ENCODE measurements at regions not wholly inside any gene's neighbourhood (a gene's known extent, or its start where the extent isn't known, plus 50 kb on each side); places are given as distances from the start of the nearest gene placed in this dataset.

DNA sequence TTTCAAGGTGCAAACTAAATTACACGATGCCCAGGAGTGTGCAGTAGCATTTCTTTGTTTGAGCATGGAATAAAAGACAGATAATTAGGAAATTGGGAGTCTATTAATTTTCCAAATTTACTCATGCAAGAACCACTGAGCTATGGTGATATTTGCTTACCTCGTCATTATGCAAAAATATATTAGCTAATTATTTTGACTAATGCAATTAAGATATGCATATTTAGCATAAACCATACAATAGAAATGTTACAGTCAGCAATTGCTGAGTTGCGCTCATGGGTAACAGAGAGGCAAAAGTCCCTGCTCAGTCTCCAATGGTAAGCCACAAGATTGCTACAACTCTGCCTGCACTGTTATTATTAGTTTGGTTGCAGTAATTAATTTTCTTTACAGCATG lies 342.0 kb downstream of the TXNL1 start:
- TF ChIP-seq ZNF302 (tag by site-specific recombination; IDR thresholded peaks at IDR 0.05; ENCODE audit: low read depth) (no peak), WT1 (tag by site-specific recombination; IDR thresholded peaks at IDR 0.05) (no peak), ZIC2 (tag by site-specific recombination; IDR thresholded peaks at IDR 0.05) (no peak), ZNF16 (tag by site-specific recombination; IDR thresholded peaks at IDR 0.05; ENCODE audit: low read depth) (no peak), ZNF76 (tag by site-specific recombination; IDR thresholded peaks at IDR 0.05; ENCODE audit: borderline replicate concordance, low read depth) (no peak), ZNF660 (tag by site-specific recombination; IDR thresholded peaks at IDR 0.05) (no peak), ZNF311 (tag by site-specific recombination; IDR thresholded peaks at IDR 0.05; ENCODE audit: borderline replicate concordance) (no peak), ZNF654 (tag by site-specific recombination; IDR thresholded peaks at IDR 0.05; ENCODE audit: low read depth) (no peak), YY2 (tag by site-specific recombination; IDR thresholded peaks at IDR 0.05) (no peak)
- H3K4me1 ChIP-seq (ENCODE audit: control insufficient read depth, insufficient read depth, low read length): 0 out of 2 replicates have a peak, but pooled peaks cover 3% of the 10 kb centered on the region
- H3K9me3 ChIP-seq (ENCODE audit: control insufficient read depth, insufficient read depth, low read depth, low read length): no peaks in the 10 kb centered on the region
- H3K36me3 ChIP-seq (ENCODE audit: control insufficient read depth in 2 of 2, insufficient read depth in 1 of 2, low read length in 2 of 2): no peaks in the 10 kb centered on the region
- CTCF ChIA-PET: no interaction called here
- no peak overlapping the region for H3K27ac ChIP-seq (ENCODE audit: extremely low read depth, low read depth, low read length)
- POLR2A ChIA-PET: no interaction called here
- H3K4me3 ChIP-seq (ENCODE audit: low read depth, low read length): no peak overlapping the region

DNA sequence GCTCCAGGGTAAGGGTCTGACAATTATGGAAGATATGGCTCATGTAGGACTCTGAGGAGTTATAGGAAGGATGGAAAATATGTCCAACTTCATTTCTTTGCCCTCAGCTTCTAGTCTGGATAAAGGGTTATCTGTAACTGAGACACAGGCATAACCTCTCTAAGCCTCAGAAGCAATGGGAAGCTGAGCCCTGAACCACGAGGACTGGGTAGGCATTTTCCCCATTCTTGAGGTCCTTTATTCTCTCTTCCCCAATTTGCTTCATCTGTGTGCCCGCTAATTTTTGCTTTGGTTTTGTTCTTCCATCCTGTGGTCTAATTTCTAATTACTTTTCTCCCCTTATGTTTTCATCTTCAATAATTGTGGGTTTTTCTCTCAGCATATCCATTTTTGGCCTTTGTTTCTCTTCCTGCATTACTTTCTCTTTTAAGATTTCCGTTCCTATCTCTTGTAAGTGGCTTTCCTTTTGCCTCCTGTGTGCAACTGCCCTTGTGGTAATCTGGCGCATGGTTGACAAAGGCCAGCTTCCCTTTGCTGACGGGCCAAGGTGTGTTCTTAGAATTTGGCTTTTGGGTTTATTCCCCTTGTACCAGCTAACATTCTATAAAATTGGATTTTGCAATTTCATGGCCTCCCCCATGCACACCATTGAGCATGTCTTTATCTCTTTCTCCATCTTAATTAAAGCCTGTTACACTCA lies 343.8 kb downstream of the TXNL1 start:
- ChIA-PET POLR2A (no interaction called here), CTCF (interaction anchor here (0.6 kb wide), 1 partner anchor 362 kb away, joined by 4 read pairs; no protein-coding TSS in a partner anchor)
- H3K4me1 ChIP-seq (ENCODE audit: control insufficient read depth, insufficient read depth, low read length): no peaks in the 10 kb centered on the region
- no peak overlapping the region for H3K27ac ChIP-seq (ENCODE audit: extremely low read depth, low read depth, low read length)
- no peak for TF ChIP-seq ZNF169 (tag by site-specific recombination; IDR thresholded peaks at IDR 0.05)
- no peak for TF ChIP-seq ZNF433 (tag by site-specific recombination; IDR thresholded peaks at IDR 0.05; ENCODE audit: low read depth)
- TF ChIP-seq ZNF202 (tag by site-specific recombination; IDR thresholded peaks at IDR 0.05; ENCODE audit: borderline replicate concordance): no peak
- TF ChIP-seq MEIS1 (CRISPR knock-in tag; IDR thresholded peaks at IDR 0.05; ENCODE audit: borderline replicate concordance): no peak
- TF ChIP-seq ZBTB48 (tag by site-specific recombination; IDR thresholded peaks at IDR 0.05): no peak
- no peak overlapping the region for H3K4me3 ChIP-seq (ENCODE audit: low read depth, low read length)
- no peaks in the 10 kb centered on the region for H3K9me3 ChIP-seq (ENCODE audit: control insufficient read depth, insufficient read depth, low read depth, low read length)
- H3K36me3 ChIP-seq (ENCODE audit: control insufficient read depth in 2 of 2, insufficient read depth in 1 of 2, low read length in 2 of 2): no peaks in the 10 kb centered on the region

DNA sequence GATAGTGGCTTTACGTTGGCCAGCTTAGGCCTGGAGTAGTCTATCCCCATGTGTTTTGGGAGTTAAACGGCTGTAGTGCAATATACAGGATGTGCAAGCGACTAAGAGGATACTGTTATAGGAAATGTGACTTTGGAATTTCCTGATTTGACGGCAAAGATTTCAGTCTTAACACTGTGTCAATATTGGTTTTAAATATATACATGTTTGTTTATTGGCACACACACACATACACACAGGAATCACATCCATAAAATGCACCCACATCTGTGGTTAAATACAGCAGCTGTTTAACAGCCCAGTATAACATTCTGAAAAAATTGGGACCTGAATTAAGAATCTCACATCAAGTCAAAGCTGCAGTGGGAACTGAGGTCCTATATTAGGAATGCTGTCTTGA lies 347.1 kb downstream of the TXNL1 start:
- CTCF ChIA-PET: no interaction called here
- Histone ChIP-seq H3K4me1 (ENCODE audit: control insufficient read depth, insufficient read depth, low read length) (no peaks in the 10 kb centered on the region), H3K36me3 (ENCODE audit: control insufficient read depth in 2 of 2, insufficient read depth in 1 of 2, low read length in 2 of 2) (no peaks in the 10 kb centered on the region), H3K9me3 (ENCODE audit: control insufficient read depth, insufficient read depth, low read depth, low read length) (no peaks in the 10 kb centered on the region), H3K27ac (ENCODE audit: extremely low read depth, low read depth, low read length) (no peak overlapping the region), H3K4me3 (ENCODE audit: low read depth, low read length) (no peak overlapping the region)
- POLR2A ChIA-PET: no interaction called here
- TF ChIP-seq ZFP37 (tag by site-specific recombination; IDR thresholded peaks at IDR 0.05): no peak
- TF ChIP-seq MYNN (tag by site-specific recombination; IDR thresholded peaks at IDR 0.05; ENCODE audit: borderline replicate concordance): no peak
- TF ChIP-seq REPIN1 (tag by site-specific recombination; IDR thresholded peaks at IDR 0.05; ENCODE audit: low read depth): no peak
- no peak for TF ChIP-seq ZNF174 (tag by site-specific recombination; IDR thresholded peaks at IDR 0.05)
- TF ChIP-seq ZNF175 (tag by site-specific recombination; IDR thresholded peaks at IDR 0.05): no peak
- no peak for TF ChIP-seq YY1 (tag by site-specific recombination; IDR thresholded peaks at IDR 0.05)
- no peak for TF ChIP-seq ZNF560 (tag by site-specific recombination; IDR thresholded peaks at IDR 0.05; ENCODE audit: borderline replicate concordance)
- no peak for TF ChIP-seq ZNF596 (tag by site-specific recombination; IDR thresholded peaks at IDR 0.05)
- TF ChIP-seq SP2 (tag by site-specific recombination; IDR thresholded peaks at IDR 0.05): no peak
- no peak for TF ChIP-seq ZNF23 (tag by site-specific recombination; IDR thresholded peaks at IDR 0.05; ENCODE audit: borderline replicate concordance)
- TF ChIP-seq IKZF3 (tag by site-specific recombination; IDR thresholded peaks at IDR 0.05): no peak
- TF ChIP-seq ZNF394 (tag by site-specific recombination; IDR thresholded peaks at IDR 0.05; ENCODE audit: borderline replicate concordance): no peak
- TF ChIP-seq, protein P1, sequence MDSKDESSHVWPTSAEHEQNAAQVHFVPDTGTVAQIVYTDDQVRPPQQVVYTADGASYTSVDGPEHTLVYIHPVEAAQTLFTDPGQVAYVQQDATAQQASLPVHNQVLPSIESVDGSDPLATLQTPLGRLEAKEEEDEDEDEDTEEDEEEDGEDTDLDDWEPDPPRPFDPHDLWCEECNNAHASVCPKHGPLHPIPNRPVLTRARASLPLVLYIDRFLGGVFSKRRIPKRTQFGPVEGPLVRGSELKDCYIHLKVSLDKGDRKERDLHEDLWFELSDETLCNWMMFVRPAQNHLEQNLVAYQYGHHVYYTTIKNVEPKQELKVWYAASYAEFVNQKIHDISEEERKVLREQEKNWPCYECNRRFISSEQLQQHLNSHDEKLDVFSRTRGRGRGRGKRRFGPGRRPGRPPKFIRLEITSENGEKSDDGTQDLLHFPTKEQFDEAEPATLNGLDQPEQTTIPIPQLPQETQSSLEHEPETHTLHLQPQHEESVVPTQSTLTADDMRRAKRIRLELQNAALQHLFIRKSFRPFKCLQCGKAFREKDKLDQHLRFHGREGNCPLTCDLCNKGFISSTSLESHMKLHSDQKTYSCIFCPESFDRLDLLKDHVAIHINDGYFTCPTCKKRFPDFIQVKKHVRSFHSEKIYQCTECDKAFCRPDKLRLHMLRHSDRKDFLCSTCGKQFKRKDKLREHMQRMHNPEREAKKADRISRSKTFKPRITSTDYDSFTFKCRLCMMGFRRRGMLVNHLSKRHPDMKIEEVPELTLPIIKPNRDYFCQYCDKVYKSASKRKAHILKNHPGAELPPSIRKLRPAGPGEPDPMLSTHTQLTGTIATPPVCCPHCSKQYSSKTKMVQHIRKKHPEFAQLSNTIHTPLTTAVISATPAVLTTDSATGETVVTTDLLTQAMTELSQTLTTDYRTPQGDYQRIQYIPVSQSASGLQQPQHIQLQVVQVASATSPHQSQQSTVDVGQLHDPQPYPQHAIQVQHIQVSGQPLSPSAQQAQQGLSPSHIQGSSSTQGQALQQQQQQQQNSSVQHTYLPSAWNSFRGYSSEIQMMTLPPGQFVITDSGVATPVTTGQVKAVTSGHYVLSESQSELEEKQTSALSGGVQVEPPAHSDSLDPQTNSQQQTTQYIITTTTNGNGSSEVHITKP (tag by site-specific recombination; IDR thresholded peaks at IDR 0.05): no peak
- no peak for TF ChIP-seq ZFP41 (tag by site-specific recombination; IDR thresholded peaks at IDR 0.05; ENCODE audit: borderline replicate concordance)
- TF ChIP-seq, protein P2, sequence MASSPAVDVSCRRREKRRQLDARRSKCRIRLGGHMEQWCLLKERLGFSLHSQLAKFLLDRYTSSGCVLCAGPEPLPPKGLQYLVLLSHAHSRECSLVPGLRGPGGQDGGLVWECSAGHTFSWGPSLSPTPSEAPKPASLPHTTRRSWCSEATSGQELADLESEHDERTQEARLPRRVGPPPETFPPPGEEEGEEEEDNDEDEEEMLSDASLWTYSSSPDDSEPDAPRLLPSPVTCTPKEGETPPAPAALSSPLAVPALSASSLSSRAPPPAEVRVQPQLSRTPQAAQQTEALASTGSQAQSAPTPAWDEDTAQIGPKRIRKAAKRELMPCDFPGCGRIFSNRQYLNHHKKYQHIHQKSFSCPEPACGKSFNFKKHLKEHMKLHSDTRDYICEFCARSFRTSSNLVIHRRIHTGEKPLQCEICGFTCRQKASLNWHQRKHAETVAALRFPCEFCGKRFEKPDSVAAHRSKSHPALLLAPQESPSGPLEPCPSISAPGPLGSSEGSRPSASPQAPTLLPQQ (tag by site-specific recombination; IDR thresholded peaks at IDR 0.05): no peak
